ENCODE measurements at regions not wholly inside any gene's neighbourhood (a gene's known extent, or its start where the extent isn't known, plus 50 kb on each side); places are given as distances from the start of the nearest gene placed in this dataset.

DNA sequence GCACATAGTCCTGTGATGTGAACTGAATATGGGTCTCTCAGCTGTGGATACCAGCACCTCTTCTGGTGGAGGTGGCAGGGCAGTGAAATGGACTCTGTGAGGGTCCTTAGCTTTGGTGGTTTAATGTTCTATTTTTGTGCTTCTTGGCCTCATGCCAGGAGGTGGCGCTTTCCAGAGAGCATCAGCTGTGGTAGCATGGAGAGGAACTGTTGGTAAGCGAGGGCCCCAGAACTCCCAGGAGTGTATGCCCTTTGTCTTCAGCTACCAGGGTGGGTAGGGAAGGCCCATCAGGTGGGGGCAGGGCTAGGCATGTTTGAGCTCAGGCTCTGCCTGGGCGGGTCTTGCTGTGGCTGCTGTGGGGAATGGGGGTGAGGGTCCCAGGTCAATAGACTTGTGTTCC is 241.7 kb downstream of the AEBP2 start:
- no peaks in the 10 kb centered on the region for H3K79me2 ChIP-seq (ENCODE audit: insufficient read depth, low read length)
- H3K4me1 ChIP-seq (ENCODE audit: control insufficient read depth in 1 of 2, insufficient read depth in 2 of 2, low read length in 2 of 2): no peaks in the 10 kb centered on the region
- Mint-ChIP-seq H3K27me3 (ENCODE audit: low read depth in 3 of 3) (peaks cover 0 to 2% (median 0%) of the 10 kb centered on the region in 3 donors), H3K4me3 (no peak overlapping the region), H3K27ac (no peak overlapping the region), H3K36me3 (no peaks in the 10 kb centered on the region), H3K4me1 (no peaks in the 10 kb centered on the region), H3K9me3 (peaks cover 9 to 27% (median 18%) of the 10 kb centered on the region in 7 donors)
- no peak overlapping the region for H3K4me2 ChIP-seq (replicated peaks; ENCODE audit: extremely low read depth, low read length, poor library complexity, severe bottlenecking)
- H3K27ac ChIP-seq (ENCODE audit: low read depth in 1 of 2, low read length in 2 of 2): no peak overlapping the region
- WGBS (ENCODE audit: insufficient coverage): 87% methylated on average over 3 of the region's 3 CpGs
- no peaks in the 10 kb centered on the region for H4K20me1 ChIP-seq (ENCODE audit: insufficient read depth, low read length)
- H2AFZ ChIP-seq (ENCODE audit: insufficient read depth, low read depth, low read length, poor library complexity, severe bottlenecking): no peak overlapping the region
- intact Hi-C loops (cut with micrococcal nuclease): no loop called here
- H3K27me3 ChIP-seq (ENCODE audit: control insufficient read depth in 2 of 2, insufficient read depth in 2 of 2, low read length in 2 of 2): no peaks in the 10 kb centered on the region
- TF ChIP-seq, protein P1, sequence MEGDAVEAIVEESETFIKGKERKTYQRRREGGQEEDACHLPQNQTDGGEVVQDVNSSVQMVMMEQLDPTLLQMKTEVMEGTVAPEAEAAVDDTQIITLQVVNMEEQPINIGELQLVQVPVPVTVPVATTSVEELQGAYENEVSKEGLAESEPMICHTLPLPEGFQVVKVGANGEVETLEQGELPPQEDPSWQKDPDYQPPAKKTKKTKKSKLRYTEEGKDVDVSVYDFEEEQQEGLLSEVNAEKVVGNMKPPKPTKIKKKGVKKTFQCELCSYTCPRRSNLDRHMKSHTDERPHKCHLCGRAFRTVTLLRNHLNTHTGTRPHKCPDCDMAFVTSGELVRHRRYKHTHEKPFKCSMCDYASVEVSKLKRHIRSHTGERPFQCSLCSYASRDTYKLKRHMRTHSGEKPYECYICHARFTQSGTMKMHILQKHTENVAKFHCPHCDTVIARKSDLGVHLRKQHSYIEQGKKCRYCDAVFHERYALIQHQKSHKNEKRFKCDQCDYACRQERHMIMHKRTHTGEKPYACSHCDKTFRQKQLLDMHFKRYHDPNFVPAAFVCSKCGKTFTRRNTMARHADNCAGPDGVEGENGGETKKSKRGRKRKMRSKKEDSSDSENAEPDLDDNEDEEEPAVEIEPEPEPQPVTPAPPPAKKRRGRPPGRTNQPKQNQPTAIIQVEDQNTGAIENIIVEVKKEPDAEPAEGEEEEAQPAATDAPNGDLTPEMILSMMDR (IDR thresholded peaks at IDR 0.05): no peak
- DNase-seq: no peak
- H3K36me3 ChIP-seq (replicated peaks in 1 of 2; ENCODE audit: control insufficient read depth in 1 of 2, insufficient read depth in 2 of 2, low read length in 2 of 2): no peaks in the 10 kb centered on the region
- H3K4me3 ChIP-seq (replicated peaks in 1 of 3; ENCODE audit: low read depth in 2 of 3, low read length in 3 of 3): no peak overlapping the region
- peaks cover 0 to 12% of the 10 kb centered on the region in 2 donors for H3K9me3 ChIP-seq (replicated peaks in 1 of 2; ENCODE audit: control insufficient read depth in 1 of 2, insufficient read depth in 1 of 2, low read length in 2 of 2)
- H3K9ac ChIP-seq (ENCODE audit: insufficient read depth, low read length, poor library complexity, severe bottlenecking): no peak overlapping the region

DNA sequence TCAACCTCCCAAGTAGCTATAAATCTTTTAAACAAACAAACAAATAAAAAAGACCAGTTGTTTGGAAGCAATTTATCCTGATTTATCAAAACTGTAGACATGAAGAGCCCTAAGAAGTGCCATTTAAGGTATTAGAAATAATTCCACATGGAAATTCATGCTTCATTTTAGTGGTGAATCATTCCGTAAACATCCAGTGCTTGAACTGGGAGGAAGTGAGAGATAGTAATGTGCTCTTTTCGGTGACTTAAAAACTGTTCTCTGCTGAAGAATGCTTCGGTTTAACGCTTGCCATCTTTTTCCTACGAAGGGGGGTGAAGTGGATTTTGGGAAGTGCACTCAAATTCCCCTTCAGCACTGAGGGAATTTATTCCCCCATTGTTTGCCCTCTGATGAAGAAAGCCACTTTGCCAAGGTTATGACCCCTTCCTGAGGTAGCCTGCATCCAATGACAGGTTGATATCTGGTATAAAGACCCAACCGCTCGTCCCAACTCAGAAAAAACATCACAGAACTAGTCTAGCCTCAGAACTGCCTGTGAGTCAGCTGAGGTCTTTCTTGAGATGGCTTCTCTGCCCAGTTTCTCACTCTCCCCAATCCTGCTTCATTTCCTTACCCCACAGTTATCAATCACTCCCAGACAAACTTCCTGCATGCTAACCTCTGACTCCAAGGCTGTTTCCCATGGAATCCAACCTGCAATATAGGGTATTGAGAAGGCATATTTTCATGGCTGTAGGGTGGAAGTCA is 244.1 kb downstream of the AEBP2 start:
- no peaks in the 10 kb centered on the region for H3K36me3 ChIP-seq (replicated peaks in 1 of 2; ENCODE audit: control insufficient read depth in 1 of 2, insufficient read depth in 2 of 2, low read length in 2 of 2)
- 96% methylated on average over 4 of the region's 7 CpGs for WGBS (ENCODE audit: insufficient coverage)
- no peaks in the 10 kb centered on the region for H3K4me1 ChIP-seq (ENCODE audit: control insufficient read depth in 1 of 2, insufficient read depth in 2 of 2, low read length in 2 of 2)
- Mint-ChIP-seq H3K27me3 (ENCODE audit: low read depth in 3 of 3) (no peaks in the 10 kb centered on the region), H3K4me1 (no peaks in the 10 kb centered on the region), H3K9me3 (peaks cover 10 to 17% (median 13%) of the 10 kb centered on the region in 7 donors), H3K27ac (peak overlapping the region in 1 of 7 donors; percentile 16), H3K36me3 (no peaks in the 10 kb centered on the region), H3K4me3 (no peak overlapping the region)
- H3K9me3 ChIP-seq (replicated peaks in 1 of 2; ENCODE audit: control insufficient read depth in 1 of 2, insufficient read depth in 1 of 2, low read length in 2 of 2): peaks cover 0 to 12% of the 10 kb centered on the region in 2 donors
- intact Hi-C loops (cut with micrococcal nuclease): no loop called here
- TF ChIP-seq, protein P1 (IDR thresholded peaks at IDR 0.05): no peak
- no peak overlapping the region for H3K4me3 ChIP-seq (replicated peaks in 1 of 3; ENCODE audit: low read depth in 2 of 3, low read length in 3 of 3)
- no peaks in the 10 kb centered on the region for H4K20me1 ChIP-seq (ENCODE audit: insufficient read depth, low read length)
- no peaks in the 10 kb centered on the region for H3K27me3 ChIP-seq (ENCODE audit: control insufficient read depth in 2 of 2, insufficient read depth in 2 of 2, low read length in 2 of 2)
- H3K79me2 ChIP-seq (ENCODE audit: insufficient read depth, low read length): no peaks in the 10 kb centered on the region
- H3K9ac ChIP-seq (ENCODE audit: insufficient read depth, low read length, poor library complexity, severe bottlenecking): no peak overlapping the region
- no peak overlapping the region for H2AFZ ChIP-seq (ENCODE audit: insufficient read depth, low read depth, low read length, poor library complexity, severe bottlenecking)
- H3K27ac ChIP-seq (ENCODE audit: low read depth in 1 of 2, low read length in 2 of 2): no peak overlapping the region
- DNase-seq: no peak
- H3K4me2 ChIP-seq (replicated peaks; ENCODE audit: extremely low read depth, low read length, poor library complexity, severe bottlenecking): no peak overlapping the region
